ENCODE measurements at regions not wholly inside any gene's neighbourhood (a gene's known extent, or its start where the extent isn't known, plus 50 kb on each side); places are given as distances from the start of the nearest gene placed in this dataset.

- DNase-seq (ENCODE audit: low read depth, low spot score): no peak
- ChIA-PET RAD21 (ENCODE audit: low non-redundant PET in 1 of 2, low total read pairs in 2 of 2, uncharacterized antibody in 2 of 2, unreplicated experiment in 2 of 2) (no interaction called here), CTCF (interaction anchor here (1.5 kb wide), 1 partner anchor 543 kb away, joined by 3 read pairs; no protein-coding TSS in a partner anchor), POLR2A (no interaction called here)
- H3K9ac ChIP-seq (ENCODE audit: low read length): no peak overlapping the region
- TF ChIP-seq, protein P1, sequence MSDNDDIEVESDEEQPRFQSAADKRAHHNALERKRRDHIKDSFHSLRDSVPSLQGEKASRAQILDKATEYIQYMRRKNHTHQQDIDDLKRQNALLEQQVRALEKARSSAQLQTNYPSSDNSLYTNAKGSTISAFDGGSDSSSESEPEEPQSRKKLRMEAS (IDR thresholded peaks at IDR 0.05): no peak
- TF ChIP-seq RAD21 (IDR thresholded peaks at IDR 0.05; ENCODE audit: low read depth) (no peak), EZH2 (IDR thresholded peaks at IDR 0.05) (no peak), ZFX (IDR thresholded peaks at IDR 0.05) (no peak), POLR2A (IDR thresholded peaks at IDR 0.05; ENCODE audit: borderline replicate concordance, extremely low read depth, insufficient read depth, insufficient read length) (no peak), EGR1 (IDR thresholded peaks at IDR 0.05; ENCODE audit: low read depth) (no peak), SP1 (IDR thresholded peaks at IDR 0.05; ENCODE audit: low read depth) (no peak), ELF1 (IDR thresholded peaks at IDR 0.05; ENCODE audit: borderline replicate concordance, low read depth) (no peak), JUND (IDR thresholded peaks at IDR 0.05) (no peak), ZNF274 (IDR thresholded peaks at IDR 0.05; ENCODE audit: low read depth, low read length) (no peak), CEBPB (IDR thresholded peaks at IDR 0.05; ENCODE audit: low read depth) (no peak), CBX3 (IDR thresholded peaks at IDR 0.05; ENCODE audit: low read depth) (no peak), EZH2phosphoT487 (IDR thresholded peaks at IDR 0.05; ENCODE audit: borderline replicate concordance) (no peak), FOSL1 (IDR thresholded peaks at IDR 0.05; ENCODE audit: low read depth) (no peak)
- TF ChIP-seq, protein P2, sequence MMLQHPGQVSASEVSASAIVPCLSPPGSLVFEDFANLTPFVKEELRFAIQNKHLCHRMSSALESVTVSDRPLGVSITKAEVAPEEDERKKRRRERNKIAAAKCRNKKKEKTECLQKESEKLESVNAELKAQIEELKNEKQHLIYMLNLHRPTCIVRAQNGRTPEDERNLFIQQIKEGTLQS (IDR thresholded peaks at IDR 0.05): no peak
- TF ChIP-seq, protein P3, sequence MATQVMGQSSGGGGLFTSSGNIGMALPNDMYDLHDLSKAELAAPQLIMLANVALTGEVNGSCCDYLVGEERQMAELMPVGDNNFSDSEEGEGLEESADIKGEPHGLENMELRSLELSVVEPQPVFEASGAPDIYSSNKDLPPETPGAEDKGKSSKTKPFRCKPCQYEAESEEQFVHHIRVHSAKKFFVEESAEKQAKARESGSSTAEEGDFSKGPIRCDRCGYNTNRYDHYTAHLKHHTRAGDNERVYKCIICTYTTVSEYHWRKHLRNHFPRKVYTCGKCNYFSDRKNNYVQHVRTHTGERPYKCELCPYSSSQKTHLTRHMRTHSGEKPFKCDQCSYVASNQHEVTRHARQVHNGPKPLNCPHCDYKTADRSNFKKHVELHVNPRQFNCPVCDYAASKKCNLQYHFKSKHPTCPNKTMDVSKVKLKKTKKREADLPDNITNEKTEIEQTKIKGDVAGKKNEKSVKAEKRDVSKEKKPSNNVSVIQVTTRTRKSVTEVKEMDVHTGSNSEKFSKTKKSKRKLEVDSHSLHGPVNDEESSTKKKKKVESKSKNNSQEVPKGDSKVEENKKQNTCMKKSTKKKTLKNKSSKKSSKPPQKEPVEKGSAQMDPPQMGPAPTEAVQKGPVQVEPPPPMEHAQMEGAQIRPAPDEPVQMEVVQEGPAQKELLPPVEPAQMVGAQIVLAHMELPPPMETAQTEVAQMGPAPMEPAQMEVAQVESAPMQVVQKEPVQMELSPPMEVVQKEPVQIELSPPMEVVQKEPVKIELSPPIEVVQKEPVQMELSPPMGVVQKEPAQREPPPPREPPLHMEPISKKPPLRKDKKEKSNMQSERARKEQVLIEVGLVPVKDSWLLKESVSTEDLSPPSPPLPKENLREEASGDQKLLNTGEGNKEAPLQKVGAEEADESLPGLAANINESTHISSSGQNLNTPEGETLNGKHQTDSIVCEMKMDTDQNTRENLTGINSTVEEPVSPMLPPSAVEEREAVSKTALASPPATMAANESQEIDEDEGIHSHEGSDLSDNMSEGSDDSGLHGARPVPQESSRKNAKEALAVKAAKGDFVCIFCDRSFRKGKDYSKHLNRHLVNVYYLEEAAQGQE (IDR thresholded peaks at IDR 0.05; ENCODE audit: low read depth): no peak
- TF ChIP-seq, protein P4, sequence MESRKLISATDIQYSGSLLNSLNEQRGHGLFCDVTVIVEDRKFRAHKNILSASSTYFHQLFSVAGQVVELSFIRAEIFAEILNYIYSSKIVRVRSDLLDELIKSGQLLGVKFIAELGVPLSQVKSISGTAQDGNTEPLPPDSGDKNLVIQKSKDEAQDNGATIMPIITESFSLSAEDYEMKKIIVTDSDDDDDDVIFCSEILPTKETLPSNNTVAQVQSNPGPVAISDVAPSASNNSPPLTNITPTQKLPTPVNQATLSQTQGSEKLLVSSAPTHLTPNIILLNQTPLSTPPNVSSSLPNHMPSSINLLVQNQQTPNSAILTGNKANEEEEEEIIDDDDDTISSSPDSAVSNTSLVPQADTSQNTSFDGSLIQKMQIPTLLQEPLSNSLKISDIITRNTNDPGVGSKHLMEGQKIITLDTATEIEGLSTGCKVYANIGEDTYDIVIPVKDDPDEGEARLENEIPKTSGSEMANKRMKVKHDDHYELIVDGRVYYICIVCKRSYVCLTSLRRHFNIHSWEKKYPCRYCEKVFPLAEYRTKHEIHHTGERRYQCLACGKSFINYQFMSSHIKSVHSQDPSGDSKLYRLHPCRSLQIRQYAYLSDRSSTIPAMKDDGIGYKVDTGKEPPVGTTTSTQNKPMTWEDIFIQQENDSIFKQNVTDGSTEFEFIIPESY (IDR thresholded peaks at IDR 0.05; ENCODE audit: extremely low read depth, insufficient replicate concordance, low read length): no peak
- no TSS peak for BruUV-seq (replicated peaks)
- no peaks in the 10 kb centered on the region for H3K9me2 ChIP-seq (ENCODE audit: insufficient read depth)
- no peaks in the 10 kb centered on the region for H3K36me3 ChIP-seq (ENCODE audit: control insufficient read depth in 1 of 2, insufficient read depth in 2 of 2, low read length in 2 of 2)
- intact Hi-C loops (cut with micrococcal nuclease): no loop called here
- no peaks in the 10 kb centered on the region for H3K4me1 ChIP-seq (ENCODE audit: control insufficient read depth in 1 of 2, insufficient read depth in 2 of 2, low read length in 2 of 2)
- no peak overlapping the region for H3K4me2 ChIP-seq (ENCODE audit: low read length)
- H3K79me2 ChIP-seq (ENCODE audit: insufficient read depth, low read length): no peaks in the 10 kb centered on the region
- H3K27me3 ChIP-seq (ENCODE audit: insufficient read depth, low read length): peaks cover 17% of the 10 kb centered on the region
- no peak overlapping the region for H2AFZ ChIP-seq (ENCODE audit: low read depth, low read length, poor library complexity, severe bottlenecking)
- no peaks in the 10 kb centered on the region for H3K9me3 ChIP-seq (ENCODE audit: control insufficient read depth in 1 of 2, insufficient read depth in 1 of 2, low read depth in 1 of 2, low read length in 2 of 2)
- H4K20me1 ChIP-seq (ENCODE audit: insufficient read depth): no peaks in the 10 kb centered on the region
- H3K27ac ChIP-seq (ENCODE audit: low read depth, low read length): no peak overlapping the region
- H3K4me3 ChIP-seq (replicated peaks in 1 of 2; ENCODE audit: low read depth in 1 of 2, low read length in 2 of 2): no peak overlapping the region
- no peak for ATAC-seq
Measured at GRCh38 chr13:26155568-26155967, 66.5 kb downstream of the RNF6 start.
